Activated CD4-positive, alpha-beta T cell treated with anti-CD3 and anti-CD28 coated beads, Interleukin-2, Interleukin-4, amounts not matched to agents 100 ng/mL and 50 ng/mL, durations not matched to agents 16 hours and 8 hours (primary cell): ENCODE measurements at regions not wholly inside any gene's neighbourhood (a gene's known extent, or its start where the extent isn't known, plus 50 kb on each side); places are given as distances from the start of the nearest gene placed in this dataset.

Source experiments
- DNase-seq: peaks from one replicate; pipeline ENCODE4 v3.0.0-alpha.2; 2020; ENCODE audit warnings: low spot score

GRCh38 chr11:92793189-92793588, 176.3 kb upstream of the MTNR1B start:
- no peak for DNase-seq

GRCh38 chr11:92794783-92795182, 174.7 kb upstream of the MTNR1B start:
- DNase-seq, result no peak

- DNase-seq, result no peak
Observed at GRCh38 chr11:92796744-92797143, 172.7 kb upstream of the MTNR1B start.

GRCh38 chr11:92797874-92798273, 171.6 kb upstream of the MTNR1B start:
- no peak for DNase-seq

- DNase-seq, result no peak
Observed at GRCh38 chr11:92801685-92802084, 167.8 kb upstream of the MTNR1B start.

- DNase-seq, result no peak
Observed at GRCh38 chr11:92802644-92803043, 166.8 kb upstream of the MTNR1B start.

- DNase-seq, result no peak
Observed at GRCh38 chr11:92803391-92803790, 166.1 kb upstream of the MTNR1B start.

GRCh38 chr11:92804388-92804966, 165.0 kb upstream of the MTNR1B start:
- no peak for DNase-seq

- DNase-seq, result no peak
Observed at GRCh38 chr11:92808022-92808421, 161.4 kb upstream of the MTNR1B start.

- no peak for DNase-seq
Observed at GRCh38 chr11:92810423-92811064, 158.9 kb upstream of the MTNR1B start.

- no peak for DNase-seq
Observed at GRCh38 chr11:92811341-92811740, 158.1 kb upstream of the MTNR1B start.

GRCh38 chr11:92812841-92813240, 156.6 kb upstream of the MTNR1B start:
- DNase-seq, result no peak

GRCh38 chr11:92819830-92820229, 149.6 kb upstream of the MTNR1B start:
- DNase-seq, result no peak

- DNase-seq, result no peak
Observed at GRCh38 chr11:92820860-92821259, 148.6 kb upstream of the MTNR1B start.

- no peak for DNase-seq
Observed at GRCh38 chr11:92822410-92822809, 147.0 kb upstream of the MTNR1B start.

GRCh38 chr11:92826136-92826535, 143.3 kb upstream of the MTNR1B start:
- DNase-seq, result no peak

GRCh38 chr11:92826603-92827002, 142.8 kb upstream of the MTNR1B start:
- no peak for DNase-seq

GRCh38 chr11:92827132-92827531, 142.3 kb upstream of the MTNR1B start:
- DNase-seq, result no peak

GRCh38 chr11:92828556-92828955, 140.9 kb upstream of the MTNR1B start:
- no peak for DNase-seq

- no peak for DNase-seq
Observed at GRCh38 chr11:92829121-92829520, 140.3 kb upstream of the MTNR1B start.

- DNase-seq, result no peak
Observed at GRCh38 chr11:92829671-92830070, 139.8 kb upstream of the MTNR1B start.

- DNase-seq, result no peak
Observed at GRCh38 chr11:92830377-92831155, 138.9 kb upstream of the MTNR1B start.

- no peak for DNase-seq
Observed at GRCh38 chr11:92834296-92835020, 135.0 kb upstream of the MTNR1B start.
